NCI-H82 treated with DMSO at 0.1 percent for 48 hours (cell line): ENCODE measurements at regions not wholly inside any gene's neighbourhood (a gene's known extent, or its start where the extent isn't known, plus 50 kb on each side); places are given as distances from the start of the nearest gene placed in this dataset.
A peak's percentile ranks its signal among the peaks of the same experiment; 100 is the strongest.
"Not testable (repeated sequence)": the region's sequence is repeated elsewhere in the genome, so short reads cannot be mapped to it uniquely, and the experiment has no call there.

Experiments
- DNase-seq: peaks from one replicate; lab custom pipeline; 2025; ENCODE audit not compliant: unreplicated experiment; lab: John Stamatoyannopoulos, UW

DNA sequence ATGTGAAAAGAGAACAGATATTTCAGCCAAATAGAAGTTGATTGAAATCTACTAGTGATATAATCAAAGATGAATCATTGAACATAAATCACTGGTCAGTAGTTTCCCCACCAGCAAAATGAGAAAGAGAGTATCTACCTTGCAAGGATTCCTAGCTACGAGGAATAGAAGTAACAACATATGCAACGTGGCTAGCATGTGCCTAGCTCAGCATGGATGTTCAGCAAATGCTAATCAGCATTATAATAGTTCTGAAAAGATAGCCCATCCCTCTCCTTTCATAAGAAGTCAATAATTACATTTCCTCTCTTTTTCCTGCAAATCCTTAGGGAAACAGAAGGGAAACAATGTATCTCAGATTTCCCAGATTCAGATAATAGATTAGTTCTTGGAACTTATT lies 417.2 kb downstream of the SATB2 start:
- no peak for DNase-seq

DNA sequence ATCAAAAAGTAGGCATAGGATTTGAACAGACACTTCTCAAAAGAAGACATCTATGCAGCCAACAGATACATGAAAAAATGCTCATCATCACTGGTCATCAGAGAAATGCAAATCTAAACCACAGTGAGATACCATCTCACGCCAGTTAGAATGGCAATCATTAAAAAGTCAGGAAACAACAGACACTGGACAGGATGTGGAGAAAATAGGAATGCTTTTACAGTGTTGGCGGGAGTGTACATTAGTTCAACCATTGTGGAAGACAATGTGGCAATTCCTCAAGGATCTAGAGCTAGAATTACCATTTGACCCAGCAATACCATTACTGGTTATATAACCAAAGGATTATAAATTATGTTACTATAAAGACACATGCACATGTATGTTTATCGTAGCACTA lies 424.0 kb downstream of the SATB2 start:
- not testable (repeated sequence) for DNase-seq

DNA sequence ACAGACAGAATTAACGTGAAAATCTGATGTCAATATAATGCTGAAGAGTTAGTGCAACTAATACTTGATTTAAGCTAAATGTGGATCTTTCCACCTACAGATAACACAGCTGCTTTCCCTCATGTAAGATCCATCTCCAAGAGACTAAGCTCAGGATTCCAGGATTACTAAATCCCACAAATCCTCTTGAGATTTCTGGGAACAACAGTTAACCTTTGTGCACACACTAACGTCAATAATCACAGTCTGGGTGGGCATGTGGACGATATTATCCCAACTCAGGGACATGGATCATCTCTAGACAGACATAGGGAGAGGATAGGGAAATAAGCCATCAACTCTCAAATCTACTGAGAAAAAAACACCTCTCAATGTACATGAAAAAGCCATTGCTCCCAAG lies 432.6 kb downstream of the SATB2 start:
- DNase-seq = peak; percentile 69

DNA sequence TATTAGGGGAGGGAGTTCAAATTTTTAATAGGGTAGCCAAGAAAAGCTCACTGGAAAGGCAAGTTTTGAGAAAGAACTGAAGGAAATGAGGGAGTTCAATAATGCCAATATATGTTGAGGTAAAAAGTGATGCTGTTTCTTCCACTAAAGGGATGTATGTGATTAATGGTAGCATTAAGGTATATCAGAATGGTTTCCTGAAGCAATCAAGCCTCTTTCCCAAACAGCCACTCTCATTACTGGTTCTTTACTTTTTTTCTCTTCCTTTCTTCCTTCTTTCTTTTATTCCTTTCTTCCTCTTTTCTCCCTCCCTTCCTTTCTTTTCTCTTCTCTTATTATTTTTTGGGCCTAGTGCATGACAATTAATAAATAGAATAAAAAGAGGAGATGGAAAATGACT lies 433.5 kb downstream of the SATB2 start:
- no peak for DNase-seq

DNA sequence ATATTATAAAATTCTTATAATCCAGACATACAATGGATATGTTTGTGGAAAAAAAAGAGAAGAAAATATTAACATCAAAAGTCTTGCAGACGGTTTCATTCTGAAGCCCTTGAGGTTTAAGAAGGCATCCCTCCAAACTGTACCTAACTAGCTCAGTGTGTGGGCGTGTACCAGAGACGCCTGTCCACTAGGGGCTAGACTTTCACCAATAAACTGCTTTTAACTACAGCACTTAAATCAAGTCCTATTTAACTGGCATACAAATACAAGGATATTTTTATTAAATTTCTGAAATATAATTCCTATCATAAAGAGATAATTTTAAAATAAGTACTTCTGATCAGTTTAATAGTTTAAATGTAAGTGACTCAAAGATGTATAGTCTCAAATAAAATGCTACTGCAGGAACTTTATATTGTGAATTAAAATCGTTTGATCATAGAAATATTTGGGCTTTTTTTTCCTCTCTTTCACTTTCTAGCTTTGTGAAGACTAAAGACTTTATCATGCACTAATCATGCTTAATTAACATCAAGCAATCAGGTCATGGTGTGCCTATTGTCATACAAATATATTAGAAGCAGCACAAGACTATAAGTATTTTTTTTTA lies 437.7 kb downstream of the SATB2 start:
- peak; percentile 27 for DNase-seq

DNA sequence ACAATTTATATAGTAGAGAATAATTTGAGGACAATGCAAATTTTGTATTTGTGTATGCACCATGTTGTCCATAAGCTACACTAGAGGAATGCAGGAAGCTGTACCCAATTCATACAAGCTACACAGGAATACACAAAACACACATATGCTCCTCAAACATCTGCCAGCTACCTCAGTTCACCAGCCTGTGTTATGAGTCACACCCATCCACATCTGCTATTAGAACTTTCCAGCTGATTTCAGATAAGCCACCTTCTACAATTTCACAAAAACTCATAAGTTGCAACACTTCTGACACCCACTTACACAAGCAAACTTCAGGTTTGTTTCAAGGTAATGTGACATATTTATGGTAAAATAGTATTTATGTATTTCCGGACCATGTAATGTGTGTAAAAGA lies 438.9 kb downstream of the SATB2 start:
- no peak for DNase-seq

DNA sequence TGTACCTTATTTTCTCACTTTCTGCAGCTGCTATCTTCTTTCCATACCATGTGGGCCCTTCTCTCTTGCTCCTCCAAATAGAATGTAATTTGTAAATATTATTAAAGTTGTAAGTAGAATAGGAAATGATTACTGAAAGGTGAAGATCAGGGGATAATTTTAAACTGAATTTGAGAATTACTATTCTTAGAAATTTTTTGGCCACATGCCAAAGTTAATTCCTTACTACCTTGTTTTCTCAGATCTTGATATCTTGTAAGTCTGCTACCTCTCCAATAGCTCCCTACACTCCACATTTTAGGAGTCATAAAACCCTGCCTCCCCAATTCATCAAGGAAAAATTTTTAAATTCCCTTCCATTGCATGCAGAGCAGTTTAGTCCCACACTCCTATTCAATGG lies 442.7 kb downstream of the SATB2 start:
- no peak for DNase-seq

DNA sequence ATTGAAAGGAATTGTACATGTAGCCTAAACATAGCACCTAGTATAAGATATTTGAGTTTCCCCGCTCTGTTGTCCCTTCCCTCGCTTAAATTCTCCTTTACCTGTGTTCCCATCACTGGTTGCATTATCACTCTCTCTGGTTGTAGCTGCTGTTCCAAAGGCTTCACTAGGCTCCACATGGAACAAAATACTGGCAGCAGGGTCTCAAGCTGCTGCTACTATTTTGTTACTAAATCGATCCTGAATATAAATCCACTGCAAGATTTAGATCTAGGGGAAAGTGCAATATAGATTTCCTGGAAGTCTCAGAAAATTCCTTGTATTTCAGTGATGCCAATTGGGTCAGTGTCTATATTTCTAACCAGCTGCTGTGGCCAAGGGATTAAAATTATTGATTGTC lies 443.5 kb downstream of the SATB2 start:
- DNase-seq = no peak

DNA sequence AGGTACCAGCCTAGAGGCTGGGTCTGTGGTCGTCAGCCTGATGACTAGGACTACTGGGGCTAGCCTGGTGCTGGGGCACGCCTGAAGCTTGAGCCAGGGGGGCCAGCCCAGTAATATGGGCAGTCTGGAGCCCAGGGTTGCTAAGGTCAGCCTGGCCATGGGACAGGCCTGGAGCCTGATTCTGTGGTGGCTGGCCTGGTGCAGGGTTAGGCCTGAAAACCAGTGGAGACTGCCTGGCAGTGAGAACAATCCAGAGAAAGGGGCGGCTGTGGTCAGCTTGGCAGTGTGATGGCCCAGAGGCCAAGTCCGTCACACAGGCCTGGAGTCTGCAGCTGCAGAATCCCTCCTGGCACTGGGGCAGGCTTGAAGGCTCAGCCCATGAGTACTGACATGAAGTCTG lies 445.8 kb downstream of the SATB2 start:
- DNase-seq = no peak

DNA sequence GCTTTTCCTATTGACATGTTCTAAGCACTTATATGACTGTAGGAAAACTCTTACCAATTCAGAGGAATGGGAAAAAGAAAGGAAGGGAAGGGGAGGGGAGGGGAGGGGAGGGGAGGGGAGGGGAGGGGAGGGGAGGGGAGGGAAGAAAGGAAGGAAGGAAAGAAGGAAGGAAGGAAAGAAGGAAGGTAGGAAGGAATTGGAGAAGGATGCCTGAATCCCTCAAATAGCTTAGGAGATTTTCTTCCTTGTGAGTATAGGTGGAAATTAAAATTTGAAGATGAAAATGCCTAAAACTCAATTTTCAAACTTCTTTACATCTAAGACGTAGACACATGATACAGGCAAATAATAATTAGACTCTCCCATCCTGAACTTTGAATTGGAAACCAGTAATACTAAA lies 463.1 kb downstream of the SATB2 start:
- no peak for DNase-seq

DNA sequence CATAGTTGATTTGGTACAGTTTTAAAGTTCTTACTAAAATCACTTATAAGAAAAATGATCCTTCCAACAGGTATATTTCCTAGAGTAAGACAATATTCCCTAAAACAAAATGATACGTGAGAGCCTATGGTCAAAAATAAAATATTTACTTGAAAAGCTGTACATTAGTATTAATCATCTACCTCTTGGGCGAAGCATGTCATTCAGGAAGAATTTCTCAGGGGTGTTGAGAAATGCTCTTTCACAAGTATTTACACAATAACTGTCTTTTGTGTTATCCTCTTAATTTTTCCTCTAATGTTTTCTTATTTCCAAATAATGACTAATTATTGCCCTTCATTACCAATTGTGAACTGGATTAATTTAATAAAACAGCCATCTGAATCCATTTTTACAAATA lies 466.3 kb downstream of the SATB2 start:
- DNase-seq = no peak

DNA sequence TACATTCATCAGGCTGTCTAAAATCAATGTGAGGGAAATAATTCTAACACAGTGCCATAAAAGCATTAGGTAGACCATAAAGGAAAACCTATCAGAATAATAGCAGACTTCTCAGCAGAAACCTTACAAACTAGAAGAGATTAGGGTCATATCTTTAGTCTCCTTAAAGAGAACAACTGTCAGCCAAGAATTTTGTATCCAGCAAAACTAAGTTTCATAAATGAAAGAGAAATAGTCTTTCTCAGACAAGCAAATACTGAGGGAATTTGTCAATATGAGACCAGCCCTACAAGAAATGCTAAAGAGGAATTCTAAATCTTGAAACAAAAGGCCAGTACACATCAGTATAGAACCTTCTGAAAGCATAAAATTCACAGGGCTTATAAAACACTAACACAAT lies 482.0 kb downstream of the SATB2 start:
- DNase-seq = no peak

DNA sequence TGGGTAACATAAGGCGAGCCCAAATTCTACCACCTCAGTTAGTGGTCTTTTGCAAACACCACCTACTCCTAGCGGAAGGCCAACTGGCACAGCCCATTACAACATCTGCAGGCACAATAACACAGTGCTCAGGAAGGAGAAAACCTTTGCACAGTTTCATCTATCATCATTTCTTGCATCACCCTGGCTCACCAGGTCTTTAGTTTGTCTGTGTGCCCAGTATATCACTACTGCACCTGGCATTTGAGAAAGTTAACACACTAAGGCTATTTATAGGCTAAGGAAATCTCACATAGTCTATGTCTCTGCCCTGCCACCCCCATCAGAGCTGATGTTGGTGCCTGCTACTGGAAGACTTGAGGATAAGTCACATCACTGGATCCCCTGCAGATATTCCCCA lies 484.0 kb downstream of the SATB2 start:
- DNase-seq = no peak

DNA sequence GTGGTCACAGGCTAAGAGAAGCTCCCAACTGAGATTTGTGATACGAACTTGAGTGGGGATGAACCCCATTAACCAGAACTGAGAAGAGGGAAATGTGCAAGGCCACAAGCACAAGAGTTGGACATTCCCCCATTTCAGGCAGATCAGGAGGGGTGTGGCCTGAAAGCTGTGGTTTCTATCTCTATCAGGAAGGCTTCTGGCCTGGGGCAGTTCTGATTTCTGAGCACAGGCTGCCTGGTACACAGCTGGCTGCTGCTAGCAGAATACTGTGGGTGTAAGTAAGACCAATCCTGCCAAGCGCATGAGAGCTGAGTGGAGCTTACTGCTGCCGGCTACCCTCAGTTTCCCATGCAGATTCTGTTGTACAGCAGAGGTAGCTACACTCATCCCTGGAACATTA lies 484.6 kb downstream of the SATB2 start:
- DNase-seq = no peak

DNA sequence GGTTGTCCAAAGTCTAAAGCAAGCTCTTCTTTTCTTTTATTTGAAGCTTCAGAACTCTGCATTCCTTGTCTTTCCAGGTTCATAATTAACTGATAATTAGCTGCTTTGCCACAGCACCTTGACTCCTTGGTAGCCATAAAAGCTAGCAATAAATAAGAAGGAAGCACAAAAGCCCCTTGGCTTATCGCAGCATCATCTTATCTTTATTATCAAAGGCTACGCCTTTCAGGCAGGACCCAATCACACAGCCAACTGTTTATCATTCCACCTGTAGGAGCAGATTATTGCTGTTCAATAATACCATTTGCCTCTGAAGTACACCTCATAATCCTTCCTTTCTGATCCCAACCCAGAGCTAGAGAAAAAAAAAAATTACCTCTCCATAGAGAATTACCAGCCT lies 489.2 kb downstream of the SATB2 start:
- DNase-seq = no peak

DNA sequence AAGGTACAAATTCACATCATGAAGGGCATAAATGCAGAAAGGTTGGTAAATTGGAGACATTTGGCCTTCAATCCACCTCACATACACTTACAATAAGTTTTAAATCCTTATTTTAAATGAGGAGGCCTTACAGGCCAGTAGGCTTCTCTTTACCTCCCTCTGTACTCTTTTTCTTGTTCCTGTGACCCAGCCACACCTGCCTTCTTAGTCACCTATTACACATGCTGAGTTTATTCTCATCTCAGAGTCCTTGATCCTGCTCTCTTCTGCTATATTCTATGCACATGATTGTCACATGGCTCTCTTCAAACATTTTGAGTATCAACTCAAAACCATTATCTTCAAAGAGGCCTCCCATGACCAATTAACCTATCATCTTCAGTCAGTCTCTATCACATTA lies 491.5 kb downstream of the SATB2 start:
- DNase-seq = no peak

DNA sequence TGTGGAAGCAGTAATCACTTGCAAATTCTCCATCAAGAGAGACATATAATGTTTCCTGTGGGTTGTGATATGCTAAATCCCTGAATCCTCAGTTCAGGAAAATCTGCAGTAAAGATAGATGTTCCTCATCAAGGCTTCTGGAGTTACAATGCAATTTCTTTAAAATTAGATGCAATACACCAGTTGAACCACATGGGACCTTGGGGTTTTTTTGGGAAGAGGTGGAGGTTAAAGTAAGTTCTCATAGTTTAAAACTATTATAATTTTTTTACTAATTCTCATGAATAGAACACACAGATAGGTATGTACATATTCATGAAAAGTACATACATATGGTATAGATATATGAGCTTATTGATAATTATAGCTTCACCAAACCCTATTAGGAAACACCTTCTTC lies 496.2 kb downstream of the SATB2 start:
- no peak for DNase-seq

DNA sequence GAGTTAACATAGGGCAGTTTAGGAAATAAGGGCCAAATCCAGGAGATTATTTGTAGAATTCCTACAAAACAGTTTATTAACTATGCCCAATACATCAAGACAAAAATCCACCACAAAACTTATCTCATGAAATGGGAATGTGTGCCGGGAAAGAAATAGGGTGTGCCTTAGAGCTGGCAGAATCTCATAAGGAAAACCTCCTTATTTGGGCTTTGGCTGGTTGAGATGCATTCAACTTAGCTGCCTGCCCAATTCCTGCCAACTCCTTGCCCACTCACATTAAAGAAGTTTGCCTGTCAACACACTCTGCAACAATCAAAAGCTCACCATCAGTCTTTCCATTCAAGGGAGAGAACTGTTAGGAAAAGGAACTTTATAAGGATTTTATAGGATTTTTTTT lies 500.6 kb downstream of the SATB2 start:
- no peak for DNase-seq

DNA sequence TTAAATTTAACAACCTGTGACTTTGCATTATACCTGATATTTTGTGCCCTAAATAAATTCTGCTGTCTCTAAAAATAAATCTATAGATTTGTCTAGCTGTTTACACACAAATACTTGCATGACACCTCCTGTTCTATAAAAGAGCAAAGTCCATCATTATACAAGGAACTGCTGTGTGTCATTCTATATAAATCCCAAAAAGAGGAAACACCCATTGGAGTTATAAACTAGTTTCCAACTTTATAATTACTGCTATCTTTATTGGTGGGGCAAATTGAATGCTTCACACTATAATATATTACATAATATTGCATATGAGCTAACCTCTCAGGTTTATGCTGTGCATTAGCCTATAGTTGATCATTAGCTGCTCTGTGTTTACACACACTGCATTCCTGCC lies 504.4 kb downstream of the SATB2 start:
- DNase-seq = no peak

DNA sequence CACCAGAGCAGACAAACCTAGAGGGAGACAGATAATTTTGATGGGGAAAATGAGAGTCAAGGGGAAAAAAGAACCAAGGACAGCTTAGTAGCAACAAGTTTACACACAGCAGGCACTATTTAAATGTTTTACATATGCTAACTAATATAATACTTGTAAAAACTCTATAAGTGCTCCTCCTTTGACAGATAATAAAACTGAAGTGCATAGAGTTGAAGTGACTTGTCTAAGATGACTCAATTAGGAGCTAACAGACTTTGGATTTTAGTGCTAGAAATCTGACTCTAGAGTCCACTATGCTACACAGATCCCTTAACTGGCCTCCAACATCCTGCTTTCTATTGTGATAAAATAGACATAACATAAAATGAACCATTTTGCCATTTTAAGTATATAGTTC lies 506.9 kb downstream of the SATB2 start:
- DNase-seq = no peak

DNA sequence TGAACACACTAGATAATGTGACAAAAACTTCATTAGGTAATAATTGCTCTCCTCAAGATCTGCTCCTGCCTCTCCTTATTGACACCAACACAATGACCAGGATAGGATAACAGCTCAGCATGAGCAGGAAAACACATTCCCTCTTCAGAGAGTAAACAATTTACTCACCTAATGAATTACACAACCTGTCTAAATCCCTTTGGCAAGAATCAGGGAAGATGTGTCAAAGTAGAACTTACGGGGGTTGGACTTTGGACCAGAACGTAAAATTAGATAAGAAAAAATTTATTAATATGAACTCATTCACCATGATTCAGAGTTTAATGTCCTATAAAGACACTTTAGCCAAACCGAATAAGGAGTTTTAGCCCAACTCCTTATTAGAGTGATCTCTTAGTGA lies 512.2 kb downstream of the SATB2 start:
- no peak for DNase-seq

DNA sequence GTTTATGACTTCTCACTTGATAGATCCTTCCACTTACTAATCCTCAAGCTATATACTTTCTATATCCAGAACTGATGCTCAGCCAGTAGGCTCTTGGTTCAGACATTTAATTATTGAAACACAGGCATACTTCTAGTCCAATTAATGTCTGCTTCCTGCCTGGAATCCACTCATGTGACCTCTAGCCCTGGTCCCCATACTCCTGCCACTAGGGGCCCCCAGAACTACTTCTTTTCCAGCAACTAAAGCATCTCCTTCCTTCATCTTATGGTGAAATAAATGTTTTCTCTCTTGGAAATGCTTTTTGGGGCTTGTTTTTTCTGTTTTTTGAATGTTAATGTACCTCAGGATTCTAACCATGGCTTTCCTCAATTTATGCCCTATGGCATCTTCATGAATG lies 527.6 kb downstream of the SATB2 start:
- DNase-seq = no peak

DNA sequence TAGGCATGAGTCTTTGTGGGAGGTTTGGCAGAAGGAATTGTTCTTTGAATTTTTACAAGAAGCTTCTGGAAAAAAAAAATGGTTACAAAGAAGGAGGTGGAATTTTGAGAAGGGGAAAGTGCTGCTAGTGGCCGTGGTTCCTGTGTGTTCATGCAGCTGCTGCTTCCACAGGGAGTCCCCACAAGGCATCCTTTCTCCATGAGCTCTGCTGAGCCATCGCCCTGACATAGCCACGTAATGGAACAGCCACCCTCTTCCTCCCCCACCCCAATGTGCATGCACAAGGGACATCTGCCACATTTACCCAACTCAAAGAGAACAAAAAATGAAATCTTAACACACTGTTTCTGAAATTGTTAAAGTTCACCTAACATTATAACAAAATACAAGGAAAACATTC lies 529.7 kb downstream of the SATB2 start:
- no peak for DNase-seq
